ENCODE measurements at regions not wholly inside any gene's neighbourhood (a gene's known extent, or its start where the extent isn't known, plus 50 kb on each side); places are given as distances from the start of the nearest gene placed in this dataset.
"Not testable (repeated sequence)": the region's sequence is repeated elsewhere in the genome, so short reads cannot be mapped to it uniquely, and the experiment has no call there.

DNA sequence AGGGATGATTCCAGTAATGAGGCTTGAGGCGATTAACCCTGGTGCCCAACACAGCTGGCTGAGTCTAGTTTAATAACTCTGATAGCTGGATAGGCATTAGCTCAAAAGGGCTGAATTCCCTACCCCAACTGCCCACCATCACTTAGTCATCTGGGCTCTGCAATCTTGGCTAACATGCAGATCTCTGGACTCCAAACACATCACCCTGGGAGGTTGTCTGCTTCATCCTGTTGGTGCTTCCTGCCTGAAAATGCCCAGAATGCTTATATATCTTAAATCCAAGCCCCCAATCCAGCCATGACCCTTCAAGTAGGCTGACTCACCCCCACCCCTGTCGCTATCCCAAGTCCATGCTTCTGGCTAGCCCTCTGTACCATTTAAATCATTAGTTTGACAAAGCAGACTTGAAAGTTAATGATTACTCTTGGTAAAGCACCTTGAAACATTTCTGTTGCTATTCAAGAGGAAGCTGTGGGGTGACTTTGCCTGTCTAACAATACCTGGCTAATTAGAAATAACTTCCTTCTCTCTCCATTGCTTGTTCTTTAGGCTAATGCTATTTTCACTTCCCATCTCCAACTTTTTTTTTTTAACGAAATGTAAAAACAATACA lies 107.0 kb upstream of the RORA start:
- TF ChIP-seq, protein P1, sequence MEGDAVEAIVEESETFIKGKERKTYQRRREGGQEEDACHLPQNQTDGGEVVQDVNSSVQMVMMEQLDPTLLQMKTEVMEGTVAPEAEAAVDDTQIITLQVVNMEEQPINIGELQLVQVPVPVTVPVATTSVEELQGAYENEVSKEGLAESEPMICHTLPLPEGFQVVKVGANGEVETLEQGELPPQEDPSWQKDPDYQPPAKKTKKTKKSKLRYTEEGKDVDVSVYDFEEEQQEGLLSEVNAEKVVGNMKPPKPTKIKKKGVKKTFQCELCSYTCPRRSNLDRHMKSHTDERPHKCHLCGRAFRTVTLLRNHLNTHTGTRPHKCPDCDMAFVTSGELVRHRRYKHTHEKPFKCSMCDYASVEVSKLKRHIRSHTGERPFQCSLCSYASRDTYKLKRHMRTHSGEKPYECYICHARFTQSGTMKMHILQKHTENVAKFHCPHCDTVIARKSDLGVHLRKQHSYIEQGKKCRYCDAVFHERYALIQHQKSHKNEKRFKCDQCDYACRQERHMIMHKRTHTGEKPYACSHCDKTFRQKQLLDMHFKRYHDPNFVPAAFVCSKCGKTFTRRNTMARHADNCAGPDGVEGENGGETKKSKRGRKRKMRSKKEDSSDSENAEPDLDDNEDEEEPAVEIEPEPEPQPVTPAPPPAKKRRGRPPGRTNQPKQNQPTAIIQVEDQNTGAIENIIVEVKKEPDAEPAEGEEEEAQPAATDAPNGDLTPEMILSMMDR (IDR thresholded peaks at IDR 0.05; ENCODE audit: insufficient read depth, low read length, poor library complexity, severe bottlenecking), result no peak
- Histone ChIP-seq H3K4me3 (ENCODE audit: low read depth, low read length) (no peak overlapping the region), H3K36me3 (ENCODE audit: control insufficient read depth, insufficient read depth, low read length) (no peaks in the 10 kb centered on the region), H3K27me3 (ENCODE audit: control insufficient read depth, insufficient read depth, low read length) (no peaks in the 10 kb centered on the region)
- DNase-seq (ENCODE audit: low read depth), result no peak

GRCh38 chr15:61334714-61335113 lies 105.6 kb upstream of the RORA start:
- DNase-seq (ENCODE audit: low read depth), result not testable (repeated sequence)

GRCh38 chr15:61331019-61331418 lies 101.9 kb upstream of the RORA start:
- no peaks in the 10 kb centered on the region for H3K36me3 ChIP-seq (ENCODE audit: control insufficient read depth, insufficient read depth, low read length)
- no peaks in the 10 kb centered on the region for H3K27me3 ChIP-seq (ENCODE audit: control insufficient read depth, insufficient read depth, low read length)
- no peak for DNase-seq (ENCODE audit: low read depth)
- no peak overlapping the region for H3K4me3 ChIP-seq (ENCODE audit: low read depth, low read length)
- TF ChIP-seq, protein P1 (IDR thresholded peaks at IDR 0.05; ENCODE audit: insufficient read depth, low read length, poor library complexity, severe bottlenecking), result no peak

More at GRCh38 chr15:61334714-61335113, 105.6 kb upstream of the RORA start:
- H3K27me3 ChIP-seq (ENCODE audit: control insufficient read depth, insufficient read depth, low read length); H3K4me3 ChIP-seq (ENCODE audit: low read depth, low read length); H3K36me3 ChIP-seq (ENCODE audit: control insufficient read depth, insufficient read depth, low read length): not testable (repeated sequence)

DNA sequence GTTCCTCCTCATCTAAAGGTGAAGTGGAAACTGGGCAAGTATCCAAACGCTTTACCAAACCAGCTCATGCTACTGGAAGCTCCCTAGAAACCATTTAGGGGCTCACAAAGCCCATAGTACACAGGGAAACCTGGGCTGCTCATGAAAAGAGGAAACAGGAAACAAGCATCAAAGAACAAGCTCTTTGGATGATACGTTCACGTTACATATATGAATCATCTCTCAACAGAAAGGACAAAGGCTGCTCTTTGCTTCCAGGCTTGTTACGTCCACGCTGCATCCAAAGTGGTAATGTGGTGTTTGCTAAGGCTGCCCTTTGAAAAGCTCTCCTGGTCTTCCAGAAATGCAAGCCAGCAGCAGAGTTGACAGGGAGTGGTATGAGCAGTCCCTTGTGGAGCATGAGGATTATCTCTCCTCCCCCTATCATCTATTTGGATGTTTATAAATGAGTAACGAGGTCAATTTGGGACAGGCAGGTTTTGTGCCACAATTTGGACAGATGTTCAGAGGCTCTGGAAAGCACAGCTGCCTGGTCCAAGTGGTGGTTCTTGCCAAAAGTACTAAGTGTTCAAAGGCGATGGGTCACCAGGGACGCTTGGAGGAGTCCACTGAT lies 98.0 kb upstream of the RORA start:
- Histone ChIP-seq H3K4me3 (ENCODE audit: low read depth, low read length) (no peak overlapping the region), H3K27me3 (ENCODE audit: control insufficient read depth, insufficient read depth, low read length) (no peaks in the 10 kb centered on the region), H3K36me3 (ENCODE audit: control insufficient read depth, insufficient read depth, low read length) (no peaks in the 10 kb centered on the region)
- TF ChIP-seq, protein P1 (IDR thresholded peaks at IDR 0.05; ENCODE audit: insufficient read depth, low read length, poor library complexity, severe bottlenecking), result no peak
- no peak for DNase-seq (ENCODE audit: low read depth)

DNA sequence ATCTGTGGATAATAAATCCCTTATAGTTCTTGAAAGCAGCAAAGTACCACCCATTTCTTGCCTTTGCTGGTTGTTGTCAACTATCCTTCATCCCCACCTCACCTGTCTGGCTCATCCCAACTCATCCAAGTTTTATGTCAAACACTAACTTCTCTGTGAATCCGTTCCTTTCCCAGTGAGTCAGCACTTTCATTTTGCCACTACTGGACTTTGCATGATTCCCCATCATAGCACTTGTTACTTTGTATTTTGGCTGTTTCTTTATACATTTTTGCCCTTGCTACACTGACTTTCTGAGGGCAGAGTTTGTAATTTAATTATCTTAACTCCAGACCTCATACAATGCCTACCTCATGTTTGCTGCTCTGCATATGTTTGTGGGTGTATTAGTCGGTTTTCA lies 90.8 kb upstream of the RORA start:
- no peak overlapping the region for H3K4me3 ChIP-seq (ENCODE audit: low read depth, low read length)
- H3K27me3 ChIP-seq (ENCODE audit: control insufficient read depth, insufficient read depth, low read length), result no peaks in the 10 kb centered on the region
- no peaks in the 10 kb centered on the region for H3K36me3 ChIP-seq (ENCODE audit: control insufficient read depth, insufficient read depth, low read length)
- DNase-seq (ENCODE audit: low read depth), result no peak
- TF ChIP-seq, protein P1 (IDR thresholded peaks at IDR 0.05; ENCODE audit: insufficient read depth, low read length, poor library complexity, severe bottlenecking), result no peak

- TF ChIP-seq, protein P1 (IDR thresholded peaks at IDR 0.05; ENCODE audit: insufficient read depth, low read length, poor library complexity, severe bottlenecking), result no peak
- no peak overlapping the region for H3K4me3 ChIP-seq (ENCODE audit: low read depth, low read length)
- no peaks in the 10 kb centered on the region for H3K27me3 ChIP-seq (ENCODE audit: control insufficient read depth, insufficient read depth, low read length)
These were observed 89.9 kb upstream of the RORA start for GRCh38 chr15:61318802-61319525.

More at GRCh38 chr15:61318802-61319525, 89.9 kb upstream of the RORA start:
- no peaks in the 10 kb centered on the region for H3K36me3 ChIP-seq (ENCODE audit: control insufficient read depth, insufficient read depth, low read length)
- DNase-seq (ENCODE audit: low read depth), result no peak

All from kidney epithelial cell (primary cell).